ENCODE measurements at regions not wholly inside any gene's neighbourhood (a gene's known extent, or its start where the extent isn't known, plus 50 kb on each side); places are given as distances from the start of the nearest gene placed in this dataset.

- in situ Hi-C loops (cut with HindIII; ENCODE audit: low pct_ligation_motif_present, low sequenced_read_pairs) = no loop called here
- H3K36me3 ChIP-seq (replicated peaks) = no peaks in the 10 kb centered on the region
- no peak overlapping the region for H3K27ac ChIP-seq
- no peak for DNase-seq
- H3K4me3 ChIP-seq (ENCODE audit: low read depth, low read length) = no peak overlapping the region
- no peaks in the 10 kb centered on the region for H3K27me3 ChIP-seq (replicated peaks)
- TF ChIP-seq CTCF (IDR thresholded peaks at IDR 0.05; ENCODE audit: low read depth, low read length, missing control alignments) = no peak
These were observed 1095.5 kb upstream of the IGFBP7 start for GRCh38 chr4:58205446-58206235.

- DNase-seq = no peak
- no peak overlapping the region for H3K4me3 ChIP-seq (ENCODE audit: low read depth, low read length)
- no peaks in the 10 kb centered on the region for H3K36me3 ChIP-seq (replicated peaks)
- in situ Hi-C loops (cut with HindIII; ENCODE audit: low pct_ligation_motif_present, low sequenced_read_pairs) = no loop called here
- H3K27ac ChIP-seq = no peak overlapping the region
- TF ChIP-seq CTCF (IDR thresholded peaks at IDR 0.05; ENCODE audit: low read depth, low read length, missing control alignments) = no peak
- no peaks in the 10 kb centered on the region for H3K27me3 ChIP-seq (replicated peaks)
These were observed 1082.0 kb upstream of the IGFBP7 start for GRCh38 chr4:58192217-58192616.

GRCh38 chr4:58191109-58191508 lies 1080.9 kb upstream of the IGFBP7 start:
- H3K27ac ChIP-seq = no peak overlapping the region
- no peak for DNase-seq
- in situ Hi-C loops (cut with HindIII; ENCODE audit: low pct_ligation_motif_present, low sequenced_read_pairs) = no loop called here
- no peak overlapping the region for H3K4me3 ChIP-seq (ENCODE audit: low read depth, low read length)
- no peaks in the 10 kb centered on the region for H3K27me3 ChIP-seq (replicated peaks)
- no peaks in the 10 kb centered on the region for H3K36me3 ChIP-seq (replicated peaks)
- no peak for TF ChIP-seq CTCF (IDR thresholded peaks at IDR 0.05; ENCODE audit: low read depth, low read length, missing control alignments)

- no peak overlapping the region for H3K27ac ChIP-seq
- no peak overlapping the region for H3K4me3 ChIP-seq (ENCODE audit: low read depth, low read length)
- no peak for DNase-seq
- TF ChIP-seq CTCF (IDR thresholded peaks at IDR 0.05; ENCODE audit: low read depth, low read length, missing control alignments) = no peak
- no peaks in the 10 kb centered on the region for H3K36me3 ChIP-seq (replicated peaks)
- in situ Hi-C loops (cut with HindIII; ENCODE audit: low pct_ligation_motif_present, low sequenced_read_pairs) = no loop called here
- H3K27me3 ChIP-seq (replicated peaks) = no peaks in the 10 kb centered on the region
These were observed 1078.1 kb upstream of the IGFBP7 start for GRCh38 chr4:58188316-58188715.

GRCh38 chr4:58175024-58175423 lies 1064.8 kb upstream of the IGFBP7 start:
- H3K4me3 ChIP-seq (ENCODE audit: low read depth, low read length) = no peak overlapping the region
- no peaks in the 10 kb centered on the region for H3K36me3 ChIP-seq (replicated peaks)
- no peaks in the 10 kb centered on the region for H3K27me3 ChIP-seq (replicated peaks)
- TF ChIP-seq CTCF (IDR thresholded peaks at IDR 0.05; ENCODE audit: low read depth, low read length, missing control alignments) = no peak
- DNase-seq = no peak
- in situ Hi-C loops (cut with HindIII; ENCODE audit: low pct_ligation_motif_present, low sequenced_read_pairs) = no loop called here
- no peak overlapping the region for H3K27ac ChIP-seq

GRCh38 chr4:58166490-58166889 lies 1056.3 kb upstream of the IGFBP7 start:
- no peaks in the 10 kb centered on the region for H3K27me3 ChIP-seq (replicated peaks)
- no peak for DNase-seq
- H3K4me3 ChIP-seq (ENCODE audit: low read depth, low read length) = no peak overlapping the region
- no peak overlapping the region for H3K27ac ChIP-seq
- H3K36me3 ChIP-seq (replicated peaks) = no peaks in the 10 kb centered on the region
- in situ Hi-C loops (cut with HindIII; ENCODE audit: low pct_ligation_motif_present, low sequenced_read_pairs) = no loop called here
- TF ChIP-seq CTCF (IDR thresholded peaks at IDR 0.05; ENCODE audit: low read depth, low read length, missing control alignments) = no peak

Data from brain microvascular endothelial cell (primary cell).